ENCODE measurements at regions not wholly inside any gene's neighbourhood (a gene's known extent, or its start where the extent isn't known, plus 50 kb on each side); places are given as distances from the start of the nearest gene placed in this dataset.

- no peak overlapping the region for H3K27ac ChIP-seq
- no peaks in the 10 kb centered on the region for H4K20me1 ChIP-seq (ENCODE audit: insufficient read depth)
- no peak overlapping the region for H3K4me2 ChIP-seq
- no peak overlapping the region for H3K4me3 ChIP-seq (IDR thresholded peaks at IDR 0.05; ENCODE audit: insufficient read depth, low read depth, low read length)
- no peaks in the 10 kb centered on the region for H3K79me2 ChIP-seq (ENCODE audit: insufficient read depth, low read depth)
- no peaks in the 10 kb centered on the region for H3K27me3 ChIP-seq (ENCODE audit: insufficient read depth, low read depth)
- no peak overlapping the region for H2AFZ ChIP-seq (ENCODE audit: low read depth)
- H3K4me1 ChIP-seq (ENCODE audit: low read depth, poor library complexity, severe bottlenecking) = no peaks in the 10 kb centered on the region
- TF ChIP-seq, protein P1, sequence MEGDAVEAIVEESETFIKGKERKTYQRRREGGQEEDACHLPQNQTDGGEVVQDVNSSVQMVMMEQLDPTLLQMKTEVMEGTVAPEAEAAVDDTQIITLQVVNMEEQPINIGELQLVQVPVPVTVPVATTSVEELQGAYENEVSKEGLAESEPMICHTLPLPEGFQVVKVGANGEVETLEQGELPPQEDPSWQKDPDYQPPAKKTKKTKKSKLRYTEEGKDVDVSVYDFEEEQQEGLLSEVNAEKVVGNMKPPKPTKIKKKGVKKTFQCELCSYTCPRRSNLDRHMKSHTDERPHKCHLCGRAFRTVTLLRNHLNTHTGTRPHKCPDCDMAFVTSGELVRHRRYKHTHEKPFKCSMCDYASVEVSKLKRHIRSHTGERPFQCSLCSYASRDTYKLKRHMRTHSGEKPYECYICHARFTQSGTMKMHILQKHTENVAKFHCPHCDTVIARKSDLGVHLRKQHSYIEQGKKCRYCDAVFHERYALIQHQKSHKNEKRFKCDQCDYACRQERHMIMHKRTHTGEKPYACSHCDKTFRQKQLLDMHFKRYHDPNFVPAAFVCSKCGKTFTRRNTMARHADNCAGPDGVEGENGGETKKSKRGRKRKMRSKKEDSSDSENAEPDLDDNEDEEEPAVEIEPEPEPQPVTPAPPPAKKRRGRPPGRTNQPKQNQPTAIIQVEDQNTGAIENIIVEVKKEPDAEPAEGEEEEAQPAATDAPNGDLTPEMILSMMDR (conservative IDR thresholded peaks at IDR 0.05; ENCODE audit: low read depth, low read length) = no peak
- no peak overlapping the region for H3K9ac ChIP-seq
- H3K36me3 ChIP-seq (ENCODE audit: insufficient read depth) = no peaks in the 10 kb centered on the region
Observed at GRCh38 chr14:71863049-71863448, 69.2 kb upstream of the RGS6 start.

GRCh38 chr14:71863766-71864165 lies 68.5 kb upstream of the RGS6 start:
- H3K79me2 ChIP-seq (ENCODE audit: insufficient read depth, low read depth) = no peaks in the 10 kb centered on the region
- TF ChIP-seq, protein P1 (conservative IDR thresholded peaks at IDR 0.05; ENCODE audit: low read depth, low read length) = no peak
- H2AFZ ChIP-seq (ENCODE audit: low read depth) = no peak overlapping the region
- H3K36me3 ChIP-seq (ENCODE audit: insufficient read depth) = no peaks in the 10 kb centered on the region
- no peaks in the 10 kb centered on the region for H3K4me1 ChIP-seq (ENCODE audit: low read depth, poor library complexity, severe bottlenecking)
- no peak overlapping the region for H3K9ac ChIP-seq
- H3K27me3 ChIP-seq (ENCODE audit: insufficient read depth, low read depth) = no peaks in the 10 kb centered on the region
- no peak overlapping the region for H3K27ac ChIP-seq
- H3K4me2 ChIP-seq = no peak overlapping the region
- no peak overlapping the region for H3K4me3 ChIP-seq (IDR thresholded peaks at IDR 0.05; ENCODE audit: insufficient read depth, low read depth, low read length)
- H4K20me1 ChIP-seq (ENCODE audit: insufficient read depth) = no peaks in the 10 kb centered on the region
